ENCODE measurements at regions not wholly inside any gene's neighbourhood (a gene's known extent, or its start where the extent isn't known, plus 50 kb on each side); places are given as distances from the start of the nearest gene placed in this dataset.

DNA sequence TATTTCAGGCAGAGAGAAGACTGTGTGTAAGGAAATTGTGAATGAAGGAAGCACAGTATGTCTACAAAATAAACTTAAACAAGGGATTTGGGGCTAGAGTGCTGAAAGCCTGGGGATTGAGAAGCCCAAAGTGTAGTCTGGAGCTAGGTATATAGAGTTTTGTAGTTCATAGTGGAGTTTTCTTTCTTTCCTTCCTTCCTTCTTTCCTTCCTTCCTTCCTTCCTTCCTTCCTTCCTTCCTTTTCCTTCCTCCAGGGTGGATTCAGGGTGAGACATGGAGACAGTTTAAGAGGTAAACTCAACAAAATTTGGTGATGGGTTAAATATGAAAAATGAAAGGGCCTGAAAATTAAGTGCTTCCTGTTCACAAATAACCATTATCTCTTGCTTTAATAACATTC lies 757.8 kb upstream of the CXADR start:
- H3K4me3 ChIP-seq (ENCODE audit: low read depth, low read length) = no peak overlapping the region
- in situ Hi-C loops (cut with HindIII; ENCODE audit: low sequenced_read_pairs) = no loop called here
- no peak for DNase-seq (ENCODE audit: low read depth)
- TF ChIP-seq, protein P1, sequence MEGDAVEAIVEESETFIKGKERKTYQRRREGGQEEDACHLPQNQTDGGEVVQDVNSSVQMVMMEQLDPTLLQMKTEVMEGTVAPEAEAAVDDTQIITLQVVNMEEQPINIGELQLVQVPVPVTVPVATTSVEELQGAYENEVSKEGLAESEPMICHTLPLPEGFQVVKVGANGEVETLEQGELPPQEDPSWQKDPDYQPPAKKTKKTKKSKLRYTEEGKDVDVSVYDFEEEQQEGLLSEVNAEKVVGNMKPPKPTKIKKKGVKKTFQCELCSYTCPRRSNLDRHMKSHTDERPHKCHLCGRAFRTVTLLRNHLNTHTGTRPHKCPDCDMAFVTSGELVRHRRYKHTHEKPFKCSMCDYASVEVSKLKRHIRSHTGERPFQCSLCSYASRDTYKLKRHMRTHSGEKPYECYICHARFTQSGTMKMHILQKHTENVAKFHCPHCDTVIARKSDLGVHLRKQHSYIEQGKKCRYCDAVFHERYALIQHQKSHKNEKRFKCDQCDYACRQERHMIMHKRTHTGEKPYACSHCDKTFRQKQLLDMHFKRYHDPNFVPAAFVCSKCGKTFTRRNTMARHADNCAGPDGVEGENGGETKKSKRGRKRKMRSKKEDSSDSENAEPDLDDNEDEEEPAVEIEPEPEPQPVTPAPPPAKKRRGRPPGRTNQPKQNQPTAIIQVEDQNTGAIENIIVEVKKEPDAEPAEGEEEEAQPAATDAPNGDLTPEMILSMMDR (IDR thresholded peaks at IDR 0.05; ENCODE audit: low read depth, low read length, missing control alignments) = no peak

DNA sequence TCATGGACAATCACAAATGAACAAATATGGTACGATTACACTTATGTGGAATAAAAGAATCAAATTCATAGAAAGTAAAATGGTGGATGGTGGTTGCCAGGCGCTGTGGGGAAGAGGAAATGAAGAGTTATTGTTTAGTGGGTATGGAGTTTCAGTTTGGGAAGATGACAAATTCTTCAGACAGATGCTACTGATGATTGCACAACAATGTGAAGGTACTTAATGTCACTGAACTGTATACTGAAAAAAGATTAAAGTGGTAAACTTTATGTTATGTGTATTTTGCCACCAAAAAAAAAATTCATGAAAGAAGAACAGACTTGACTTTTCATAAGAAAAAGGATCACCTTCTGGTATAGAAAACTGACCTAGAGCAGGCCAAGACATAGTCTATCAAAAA lies 745.6 kb upstream of the CXADR start:
- TF ChIP-seq, protein P1 (IDR thresholded peaks at IDR 0.05; ENCODE audit: low read depth, low read length, missing control alignments) = no peak
- in situ Hi-C loops (cut with HindIII; ENCODE audit: low sequenced_read_pairs) = no loop called here
- no peak for DNase-seq (ENCODE audit: low read depth)
- no peak overlapping the region for H3K4me3 ChIP-seq (ENCODE audit: low read depth, low read length)

DNA sequence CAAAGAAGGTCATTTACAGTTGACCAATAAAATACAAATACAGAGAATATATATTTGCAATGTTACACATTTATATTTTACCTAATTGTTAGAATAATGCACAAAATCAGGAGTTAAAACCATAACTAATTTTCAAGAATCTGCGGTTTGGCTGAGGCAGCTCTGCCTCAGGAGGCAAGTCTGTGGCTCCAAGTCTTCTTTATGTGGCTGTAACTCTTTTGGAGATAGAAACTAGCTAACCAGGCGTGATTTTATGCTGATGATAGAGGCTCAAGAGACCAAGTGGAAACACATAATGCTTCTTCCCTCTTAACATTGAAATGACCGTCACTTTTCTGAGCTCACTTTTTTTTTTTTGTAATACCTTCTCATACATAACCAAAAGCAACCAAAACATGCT lies 744.7 kb upstream of the CXADR start:
- TF ChIP-seq, protein P1 (IDR thresholded peaks at IDR 0.05; ENCODE audit: low read depth, low read length, missing control alignments) = no peak
- in situ Hi-C loops (cut with HindIII; ENCODE audit: low sequenced_read_pairs) = no loop called here

DNA sequence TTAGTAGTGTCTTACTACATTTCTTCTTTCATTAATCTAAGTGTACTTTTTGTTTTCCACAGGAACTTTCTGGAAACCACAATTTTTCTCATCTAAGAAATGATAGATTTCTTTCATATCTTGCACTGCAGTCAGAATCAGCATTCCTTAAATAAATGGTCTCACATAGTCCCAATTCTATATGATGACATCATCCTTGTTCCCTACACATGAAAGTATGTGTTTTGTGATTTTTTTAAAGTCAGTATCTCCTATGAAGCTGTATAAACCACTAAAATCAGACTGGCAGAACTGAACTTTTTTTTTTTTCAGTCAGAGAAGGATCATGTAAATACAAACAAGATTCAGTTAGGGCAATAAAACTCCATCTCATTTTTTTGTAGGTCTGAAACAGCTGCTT lies 742.6 kb upstream of the CXADR start:
- DNase-seq (ENCODE audit: low read depth) = no peak
- in situ Hi-C loops (cut with HindIII; ENCODE audit: low sequenced_read_pairs) = no loop called here
- TF ChIP-seq, protein P1 (IDR thresholded peaks at IDR 0.05; ENCODE audit: low read depth, low read length, missing control alignments) = no peak
- no peak overlapping the region for H3K4me3 ChIP-seq (ENCODE audit: low read depth, low read length)

More for the DNA sequence above, 744.7 kb upstream of the CXADR start:
- peak; percentile 52 for DNase-seq (ENCODE audit: low read depth)
- no peak overlapping the region for H3K4me3 ChIP-seq (ENCODE audit: low read depth, low read length)

DNA sequence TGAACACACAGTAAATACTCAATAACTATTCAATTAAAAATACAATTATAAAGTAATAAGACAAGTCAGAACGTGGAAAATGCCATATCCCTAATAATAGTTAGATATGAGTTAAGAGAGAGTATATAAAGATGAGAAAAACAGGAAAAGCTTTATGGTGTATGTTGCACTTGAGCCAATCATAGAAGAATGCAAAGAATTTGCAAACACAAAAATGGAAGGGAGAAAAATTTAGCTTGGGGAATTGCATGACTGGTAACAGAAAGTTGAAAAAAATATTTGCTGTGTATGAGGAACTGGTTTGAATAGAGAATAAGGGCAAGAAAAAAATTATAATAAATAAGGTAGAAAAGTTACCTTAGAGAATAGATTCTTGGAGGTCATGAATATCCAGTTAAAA lies 739.6 kb upstream of the CXADR start:
- no peak overlapping the region for H3K4me3 ChIP-seq (ENCODE audit: low read depth, low read length)
- DNase-seq (ENCODE audit: low read depth) = no peak
- TF ChIP-seq, protein P1 (IDR thresholded peaks at IDR 0.05; ENCODE audit: low read depth, low read length, missing control alignments) = no peak
- in situ Hi-C loops (cut with HindIII; ENCODE audit: low sequenced_read_pairs) = no loop called here

DNA sequence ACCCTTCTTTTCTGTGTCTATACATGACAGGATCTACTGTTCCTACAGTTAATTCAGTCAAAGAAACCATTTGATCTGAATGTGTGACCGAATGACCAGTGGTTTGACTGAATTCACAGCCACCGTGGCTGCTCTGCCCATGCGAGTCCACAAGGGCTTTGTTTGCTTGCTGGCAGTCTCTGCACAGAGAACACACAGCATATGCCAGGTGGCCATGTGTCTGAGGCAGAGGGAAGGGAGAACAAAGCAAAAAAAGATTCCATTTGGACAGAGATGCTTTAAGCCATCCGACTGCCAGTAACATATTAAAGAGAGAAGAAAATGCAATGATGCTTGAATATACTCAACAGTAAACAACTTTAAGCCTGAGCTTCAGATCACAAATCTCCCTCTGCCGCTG lies 737.8 kb upstream of the CXADR start:
- no peak for DNase-seq (ENCODE audit: low read depth)
- no peak overlapping the region for H3K4me3 ChIP-seq (ENCODE audit: low read depth, low read length)
- TF ChIP-seq, protein P1 (IDR thresholded peaks at IDR 0.05; ENCODE audit: low read depth, low read length, missing control alignments) = no peak
- in situ Hi-C loops (cut with HindIII; ENCODE audit: low sequenced_read_pairs) = no loop called here

All from astrocyte of the cerebellum (primary cell).